ENCODE measurements at regions not wholly inside any gene's neighbourhood (a gene's known extent, or its start where the extent isn't known, plus 50 kb on each side); places are given as distances from the start of the nearest gene placed in this dataset.

DNA sequence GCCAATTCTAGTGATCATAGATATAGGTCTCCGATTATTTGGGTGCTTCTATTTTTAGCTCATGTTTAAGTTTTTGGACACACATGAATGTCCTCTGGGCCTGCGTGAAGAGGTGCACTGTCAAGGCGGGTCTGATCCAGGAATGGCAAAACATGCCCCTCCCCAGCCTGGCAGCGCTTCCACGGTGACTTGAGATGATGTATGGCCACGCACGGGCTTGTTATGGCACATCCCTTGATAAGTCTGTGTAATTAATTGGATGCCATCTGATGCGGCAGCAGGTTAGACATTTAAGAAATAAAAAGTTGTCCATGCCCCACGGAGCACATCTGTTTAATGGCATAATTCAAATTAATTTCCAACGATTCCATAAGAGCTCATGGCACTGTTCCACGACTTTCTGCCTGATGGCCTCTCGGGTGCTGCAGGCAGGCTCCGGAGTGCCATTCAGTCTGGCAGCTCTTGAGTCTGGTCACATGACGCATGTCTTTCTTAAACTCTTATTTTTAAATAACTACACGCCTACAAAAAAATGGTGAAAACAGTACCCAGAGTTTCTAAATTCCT is 151.4 kb downstream of the ACKR3 start:
- DNase-seq: no peak

DNA sequence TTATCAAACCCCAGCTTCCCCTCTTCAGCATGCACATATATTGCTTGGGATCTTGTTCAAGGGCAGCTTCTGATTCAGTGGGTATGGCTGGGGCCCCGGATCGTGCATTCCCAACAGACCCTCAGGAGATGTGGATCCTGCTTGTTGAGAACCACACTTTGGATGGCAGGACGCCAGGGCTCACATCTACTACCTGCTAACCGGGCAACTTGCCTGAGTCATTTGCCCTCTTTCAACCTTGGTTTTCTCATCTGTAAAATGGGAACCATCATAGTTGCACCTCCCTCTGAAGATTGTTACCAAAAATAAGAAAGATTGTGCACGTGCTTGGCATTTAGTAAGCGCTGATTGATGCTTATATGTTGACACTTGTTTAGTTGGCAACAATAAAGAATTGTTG is 154.6 kb downstream of the ACKR3 start:
- DNase-seq: no peak

DNA sequence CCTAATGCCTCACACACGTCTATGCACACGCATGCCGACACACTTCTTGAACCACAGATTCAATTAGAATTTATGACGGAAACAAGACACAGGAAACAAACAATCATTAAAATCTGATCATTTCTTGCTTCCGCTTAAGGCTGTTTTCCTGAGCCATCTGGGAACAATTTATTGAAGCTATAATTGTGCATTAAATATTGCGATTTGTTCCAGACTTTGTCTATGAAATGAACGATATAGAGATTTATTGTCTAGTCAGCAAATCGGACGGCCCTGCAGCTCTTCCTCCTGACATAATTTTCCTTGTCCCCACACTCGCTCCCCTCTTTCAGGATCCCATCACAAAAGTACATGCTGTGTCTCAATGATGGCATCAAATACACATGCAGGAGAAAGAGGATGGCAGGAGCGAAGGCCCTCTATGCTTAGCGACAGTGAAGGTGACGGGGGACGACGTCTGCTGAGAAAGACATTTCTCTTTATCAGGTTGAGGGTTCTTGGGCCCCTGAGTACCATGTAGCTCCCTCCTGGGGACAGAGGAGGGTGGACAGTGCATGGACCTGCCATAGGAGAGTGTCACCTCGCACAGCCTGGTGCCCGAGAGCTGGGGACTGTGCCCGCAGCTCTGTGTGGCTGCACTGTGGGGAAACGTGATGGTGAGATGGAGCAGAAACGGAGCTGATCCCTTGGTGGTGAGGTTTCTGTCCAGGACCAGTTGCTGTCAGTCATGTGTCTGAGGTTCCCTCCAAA is 157.3 kb downstream of the ACKR3 start:
- DNase-seq: no peak

DNA sequence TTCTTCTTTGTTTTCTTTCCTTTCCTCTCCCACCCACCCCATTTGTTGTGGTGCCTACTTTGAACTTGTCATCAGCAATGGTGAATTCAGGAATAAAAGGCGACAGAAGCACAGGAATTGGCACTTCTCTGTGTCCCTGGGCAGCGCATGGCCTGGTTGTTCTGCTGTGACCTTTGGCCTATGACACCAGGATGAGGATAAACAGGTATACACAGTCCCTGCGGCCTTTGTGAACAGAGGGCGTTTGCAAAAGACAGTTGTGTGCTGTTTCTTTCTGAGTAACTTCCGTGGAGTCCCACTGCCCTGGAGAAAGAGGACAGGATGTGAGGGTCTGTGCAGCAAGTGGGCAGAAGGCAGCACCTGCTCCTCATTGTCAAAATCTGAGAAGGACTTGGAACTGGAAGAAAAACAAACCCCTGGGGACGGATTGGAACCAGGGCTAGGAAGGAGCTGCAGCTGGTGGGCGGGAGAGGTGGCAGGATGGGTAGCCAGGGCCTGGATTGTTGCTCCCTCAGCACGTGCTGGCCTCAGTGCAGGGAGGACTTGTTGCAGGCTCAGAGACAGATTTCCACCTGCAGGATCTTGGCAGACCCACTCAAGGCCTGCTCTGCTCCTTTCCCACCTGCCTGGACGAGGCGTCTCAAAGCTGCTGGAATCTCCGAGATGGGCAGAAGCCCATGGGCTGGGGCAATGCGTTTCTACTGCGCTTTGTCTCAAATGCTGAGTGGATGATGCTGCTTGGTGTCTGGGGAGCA is 159.5 kb downstream of the ACKR3 start:
- no peak for DNase-seq

DNA sequence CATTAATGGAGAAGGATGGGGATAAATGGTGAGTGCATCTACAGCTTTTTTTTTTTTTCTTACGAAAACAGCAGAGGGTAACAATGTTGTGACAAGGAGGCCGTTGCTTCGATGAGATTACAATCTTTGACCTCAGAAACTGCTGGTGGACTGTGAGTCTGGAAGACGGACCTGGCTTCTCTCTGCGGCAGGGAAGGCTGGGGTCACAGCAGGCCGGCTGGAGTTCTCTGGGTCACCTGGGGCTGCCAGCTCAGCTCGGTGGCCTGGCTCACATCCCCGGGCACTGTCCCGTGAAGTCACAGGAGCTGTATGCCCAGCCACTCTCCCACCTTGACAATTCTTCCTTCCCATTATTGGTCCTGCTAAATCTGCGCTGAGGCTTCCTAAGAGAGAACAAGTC is 160.8 kb downstream of the ACKR3 start:
- DNase-seq: no peak

DNA sequence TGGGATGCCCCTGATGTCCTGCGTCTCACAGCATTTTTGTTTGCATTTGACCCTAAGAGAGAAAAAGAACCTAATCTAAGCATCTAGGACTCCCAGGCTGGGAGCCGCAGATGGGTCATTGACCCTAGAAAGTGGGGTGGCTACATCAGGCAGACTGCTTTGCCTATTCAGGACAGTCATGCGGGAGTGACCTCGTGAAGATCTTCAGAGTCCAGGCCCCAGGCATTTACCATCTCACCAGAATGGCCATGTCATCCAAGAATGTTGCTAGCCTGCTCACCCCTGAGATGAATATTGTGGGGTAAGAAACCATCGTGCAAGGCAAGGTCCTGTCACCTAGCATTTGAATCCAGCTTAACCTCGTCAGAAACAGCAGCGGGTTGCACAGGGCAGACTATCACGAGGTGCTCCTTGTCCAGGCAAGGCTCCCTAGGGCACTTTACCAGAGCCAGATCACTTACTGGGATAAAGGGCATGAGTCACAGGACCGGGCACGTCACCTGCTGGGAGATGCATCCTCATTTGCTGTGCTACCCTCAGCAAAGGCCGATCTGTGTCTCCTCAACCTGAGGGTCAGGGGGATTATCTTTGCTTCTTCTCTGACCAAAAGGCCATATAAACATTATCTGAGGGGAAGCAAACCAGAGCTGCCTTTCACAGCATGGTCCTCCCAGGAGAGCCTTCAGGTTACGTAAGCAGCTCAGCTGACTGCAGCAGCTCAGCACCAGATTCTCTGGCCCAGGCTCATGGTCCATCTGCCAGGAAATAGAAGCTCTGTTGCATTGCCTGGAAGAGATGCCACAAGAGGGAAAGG is 162.3 kb downstream of the ACKR3 start:
- no peak for DNase-seq

DNA sequence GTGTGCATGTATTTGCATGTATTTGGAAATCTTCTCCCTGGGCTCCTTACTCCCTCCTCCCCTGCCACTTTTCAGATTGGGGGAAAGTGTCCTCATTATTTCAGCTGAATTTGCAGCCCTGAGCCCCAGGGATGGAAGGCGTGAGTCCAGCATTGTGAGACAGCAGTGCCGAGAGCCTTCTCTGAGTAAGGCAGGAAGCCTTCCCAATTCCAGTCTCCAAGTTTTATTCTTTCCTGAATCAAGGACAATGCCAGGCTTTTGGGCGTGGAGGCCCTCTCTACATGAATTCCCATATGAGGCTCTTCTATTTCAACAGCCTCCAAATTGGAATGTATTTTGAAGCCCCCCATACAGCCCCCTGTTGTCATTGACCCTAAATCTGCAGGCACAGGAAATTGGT is 163.5 kb downstream of the ACKR3 start:
- no peak for DNase-seq

DNA sequence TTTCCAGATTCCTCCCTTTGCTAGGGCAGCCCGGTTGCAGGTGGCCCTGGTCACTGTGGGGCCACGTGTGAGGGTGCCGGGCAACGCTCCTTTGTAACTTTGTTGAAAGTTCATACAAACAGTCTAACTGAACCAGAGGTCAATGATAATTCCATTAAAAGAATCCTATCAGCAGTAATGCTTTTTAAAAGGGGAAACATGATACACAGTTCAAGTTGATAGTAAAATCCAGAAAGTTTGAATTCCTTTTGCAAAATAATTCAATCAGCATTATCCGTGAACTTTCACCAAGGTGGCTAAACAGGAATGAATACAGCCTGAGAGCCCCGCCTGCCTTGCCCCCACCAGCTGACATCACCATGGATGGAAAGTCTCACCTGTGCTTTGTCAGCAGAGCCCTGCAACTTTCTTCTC is 166.2 kb downstream of the ACKR3 start:
- DNase-seq: no peak

DNA sequence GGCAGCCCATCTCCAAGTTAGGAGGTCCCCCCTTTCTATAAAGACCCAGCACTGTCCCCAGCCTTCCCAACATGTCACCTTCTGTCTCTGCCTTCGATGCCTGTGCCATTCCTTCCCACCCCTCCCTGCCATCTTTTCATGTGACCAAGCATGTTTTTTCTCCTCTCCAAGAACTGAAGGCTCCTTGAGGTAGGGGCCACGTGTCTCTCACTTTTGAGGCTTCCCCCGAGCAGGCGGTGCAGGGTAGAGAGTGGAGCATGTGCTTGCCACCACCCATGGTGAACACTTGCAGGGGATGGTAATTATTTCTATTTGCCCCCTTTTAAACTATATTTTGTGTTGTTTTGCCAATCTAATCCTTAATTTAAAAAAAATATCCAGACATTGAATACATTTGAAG is 168.4 kb downstream of the ACKR3 start:
- no peak for DNase-seq

DNA sequence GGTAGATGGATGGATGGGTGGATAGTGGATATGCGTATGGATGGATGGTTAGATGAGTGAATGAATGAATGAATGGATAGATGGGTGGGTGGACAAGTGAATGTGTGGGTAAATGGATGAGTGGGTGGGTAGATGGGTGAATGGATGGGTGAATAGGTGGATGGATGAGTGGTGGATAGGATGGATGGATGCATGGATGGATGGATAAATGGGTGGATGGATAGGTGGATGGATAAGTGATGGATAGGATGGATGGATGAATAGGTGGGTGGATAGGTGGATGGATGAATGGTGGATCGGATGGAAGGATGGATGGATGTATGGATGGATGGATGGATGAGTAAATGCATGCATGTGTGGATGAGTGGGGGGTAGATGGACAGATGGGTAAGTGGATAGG is 169.3 kb downstream of the ACKR3 start:
- no peak for DNase-seq

DNA sequence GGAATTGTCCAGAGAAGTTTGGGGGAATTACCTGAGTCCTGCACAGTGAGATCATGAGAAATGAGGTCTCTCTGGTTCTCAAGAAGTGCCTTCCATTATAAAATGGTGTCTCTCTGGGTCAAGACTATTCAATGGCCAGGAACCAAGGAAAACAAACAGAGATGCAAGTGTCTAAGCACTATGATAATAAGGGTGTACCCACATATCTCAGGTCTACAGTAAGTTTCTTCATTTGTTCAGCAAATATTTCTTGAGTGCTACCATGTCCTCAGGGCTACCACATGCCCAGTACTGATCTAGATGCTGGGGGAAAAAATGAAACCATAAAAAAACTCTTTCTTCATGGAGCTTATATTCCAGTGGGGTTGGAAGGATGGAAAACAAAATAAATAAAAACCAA is 170.0 kb downstream of the ACKR3 start:
- no peak for DNase-seq

DNA sequence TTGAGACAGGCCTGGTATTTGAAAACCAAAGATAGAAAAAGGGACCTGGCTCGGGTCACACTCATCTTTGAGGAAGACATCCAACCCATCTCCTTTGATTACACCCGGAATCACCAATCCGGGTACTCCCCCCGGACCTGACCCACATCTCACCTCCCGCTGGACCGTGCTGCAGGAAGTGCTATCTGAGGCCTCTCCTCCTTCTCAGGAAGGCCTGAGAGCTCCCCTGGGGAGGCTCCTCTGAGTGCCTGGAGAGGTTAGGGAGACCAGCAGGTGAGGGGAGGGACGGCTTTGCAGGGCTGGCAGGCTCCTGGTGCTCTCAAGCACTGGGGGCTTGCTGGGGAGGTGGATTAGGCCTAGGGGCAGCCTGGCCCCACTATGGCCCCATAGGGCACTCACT is 170.9 kb downstream of the ACKR3 start:
- no peak for DNase-seq

DNA sequence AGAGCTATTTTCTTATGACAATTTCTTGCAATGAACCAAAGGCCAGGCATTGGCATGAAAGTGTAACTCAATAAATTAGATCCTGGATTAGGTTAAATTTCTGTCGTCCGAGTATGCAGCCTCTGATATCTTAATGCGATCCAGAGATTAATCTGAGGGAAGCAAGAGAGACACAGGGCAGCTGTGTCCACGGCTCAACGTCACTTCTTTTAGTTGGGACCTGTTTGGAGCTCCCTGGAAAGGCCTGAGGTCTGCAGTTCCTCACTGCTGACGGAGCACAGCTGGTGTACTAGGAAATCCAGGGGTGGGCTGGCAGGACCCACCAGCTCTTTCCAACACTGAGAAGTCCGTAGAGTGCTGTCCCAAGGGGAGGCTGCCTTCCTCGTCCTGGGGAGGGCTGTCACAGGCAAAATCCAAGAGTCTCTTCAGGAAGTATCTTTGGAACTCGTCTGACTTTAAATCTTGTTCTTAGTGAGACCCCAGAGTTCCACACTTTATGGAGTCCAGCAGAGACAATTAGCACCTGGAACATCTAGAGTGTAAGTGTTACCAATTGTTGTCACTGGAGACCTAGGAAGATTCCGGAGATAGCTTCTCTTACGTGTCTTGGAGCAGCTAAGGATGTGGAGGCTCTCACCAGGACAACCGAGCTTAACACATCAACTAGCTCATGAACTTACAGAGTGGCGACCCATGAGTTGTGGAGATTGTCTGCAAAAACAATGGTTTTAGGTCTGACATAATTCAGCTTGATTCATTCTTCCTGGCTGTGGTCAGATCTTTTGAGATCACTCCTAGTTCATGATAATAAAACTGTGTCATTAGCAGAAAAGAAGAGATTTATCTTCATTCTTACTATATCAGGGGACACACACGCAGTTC is 173.7 kb downstream of the ACKR3 start:
- DNase-seq: no peak

DNA sequence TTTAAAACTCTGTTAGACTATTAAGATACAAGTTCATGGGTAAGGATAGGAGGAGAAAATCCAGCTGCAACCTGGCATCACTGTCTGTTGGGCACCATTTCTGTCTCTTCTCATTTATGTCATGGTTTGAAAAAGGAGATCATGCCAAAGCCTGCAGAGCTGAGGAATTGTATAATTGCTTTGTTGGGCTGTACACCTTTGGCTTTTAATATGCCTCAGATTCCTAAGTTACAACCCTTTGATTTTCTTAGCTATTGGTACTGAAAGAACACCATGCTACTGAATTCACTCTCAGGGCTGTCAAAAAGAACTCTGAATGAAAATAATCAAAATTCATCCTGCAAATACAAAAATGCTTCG is 174.3 kb downstream of the ACKR3 start:
- no peak for DNase-seq

DNA sequence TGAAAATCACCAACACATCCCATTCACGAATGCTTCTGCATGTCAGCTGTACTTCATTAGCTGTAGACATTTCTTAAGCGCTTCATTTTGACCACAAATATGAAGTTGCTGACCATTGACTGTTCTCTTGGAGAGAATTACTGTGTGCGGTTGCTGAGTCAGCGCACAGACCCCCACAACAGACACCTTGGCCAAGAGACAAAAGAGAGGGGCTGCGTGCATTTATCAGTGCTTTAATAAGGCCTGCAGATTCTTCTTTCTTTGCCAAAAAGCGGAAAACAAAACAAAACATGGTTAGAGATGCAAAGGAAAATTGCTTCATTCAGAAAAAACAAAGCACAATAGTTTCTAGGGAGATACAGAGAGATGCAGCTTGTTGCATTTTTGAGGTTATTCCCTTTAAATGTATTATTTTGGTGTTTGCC is 174.7 kb downstream of the ACKR3 start:
- no peak for DNase-seq

DNA sequence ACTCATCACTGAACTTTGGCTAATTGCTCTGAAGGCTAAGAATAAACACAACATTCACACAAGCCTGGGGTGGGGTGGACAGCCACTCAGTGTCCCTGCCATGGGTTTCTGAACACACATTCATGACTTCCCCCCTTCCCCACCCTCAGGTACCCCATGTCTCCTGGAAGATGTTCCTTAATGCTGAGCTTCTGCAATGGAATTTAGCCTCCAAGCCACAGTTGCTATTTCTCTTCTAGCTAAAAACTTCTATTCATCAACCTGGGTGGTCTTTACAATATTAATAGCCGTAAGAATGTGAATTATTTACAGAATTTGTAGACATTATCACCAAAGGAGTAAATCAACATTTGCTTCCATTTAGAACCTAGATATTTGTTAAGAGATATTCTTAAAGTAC is 175.1 kb downstream of the ACKR3 start:
- no peak for DNase-seq

DNA sequence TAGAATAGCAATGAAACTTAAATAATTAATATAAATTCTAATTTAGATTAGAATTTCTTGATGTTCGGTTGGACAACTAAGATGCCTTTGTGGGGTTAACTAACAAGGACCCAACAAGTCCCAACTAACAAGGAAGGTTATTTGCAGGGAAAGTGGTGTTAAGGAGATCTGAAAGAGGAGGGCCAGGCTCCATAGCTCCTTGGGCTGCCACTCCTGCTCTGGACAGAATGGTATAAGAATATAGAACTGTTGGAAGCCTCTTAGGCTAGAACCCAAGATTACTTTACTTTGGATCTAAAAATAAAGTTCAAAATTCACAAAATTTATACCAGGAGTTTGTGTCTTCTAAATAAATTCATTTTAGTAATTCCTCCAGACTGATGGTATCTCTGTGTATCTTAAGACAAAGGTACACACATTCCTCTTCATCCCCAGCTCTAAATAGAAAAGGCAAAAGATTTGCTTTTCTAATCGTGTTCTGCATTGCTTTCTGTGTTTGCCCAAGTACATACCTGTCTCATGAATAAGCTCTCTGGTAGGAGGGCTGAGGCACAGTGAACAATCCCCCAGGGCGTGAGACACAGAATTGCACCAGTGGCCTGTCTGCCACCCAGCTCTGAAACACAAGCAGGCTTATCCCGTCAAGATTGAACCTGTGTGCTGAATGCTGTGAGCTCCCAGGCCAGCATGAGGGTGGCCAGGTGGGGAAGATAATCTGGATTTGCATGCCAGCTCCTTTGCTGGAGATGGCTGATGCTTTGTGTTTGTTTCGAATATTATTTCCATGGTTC is 176.0 kb downstream of the ACKR3 start:
- DNase-seq: no peak

DNA sequence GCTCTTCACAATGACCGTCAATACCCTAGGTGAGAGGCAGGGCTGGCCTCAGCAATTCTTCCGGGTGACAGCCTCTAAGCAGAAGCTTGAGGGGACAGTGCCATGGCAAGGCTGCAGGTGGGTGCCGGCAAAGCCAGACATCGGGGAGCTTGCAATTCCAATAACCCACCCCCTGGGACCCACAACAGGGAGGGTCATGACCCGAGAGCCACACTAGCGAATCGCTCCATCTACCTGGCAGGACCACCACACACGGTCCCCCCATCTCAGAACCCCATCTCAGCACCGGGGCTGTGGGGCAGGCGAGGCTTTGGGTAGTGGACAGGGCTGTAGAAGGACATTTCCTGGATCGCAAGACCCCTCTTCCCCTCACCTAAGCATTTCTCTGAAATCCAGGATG is 177.2 kb downstream of the ACKR3 start:
- no peak for DNase-seq

DNA sequence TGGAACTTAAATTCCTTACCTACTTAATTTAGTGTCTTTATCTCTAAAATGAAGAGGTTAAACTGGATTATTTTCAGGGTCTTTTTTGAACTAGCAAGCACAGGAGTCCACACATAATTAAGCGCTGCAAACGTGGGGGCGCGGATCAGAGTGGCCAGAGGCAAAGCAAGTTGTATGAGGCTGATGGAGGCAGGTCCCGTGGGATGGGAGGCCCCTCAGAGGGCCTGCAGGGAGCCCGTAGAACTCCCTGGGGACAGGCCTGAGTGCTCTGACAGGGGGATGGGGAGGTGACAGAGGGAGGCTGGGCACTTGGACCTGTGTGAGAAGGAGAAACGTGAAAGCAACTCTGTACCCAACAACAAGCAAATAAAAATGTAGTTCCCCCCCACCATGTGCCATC is 177.8 kb downstream of the ACKR3 start:
- no peak for DNase-seq

DNA sequence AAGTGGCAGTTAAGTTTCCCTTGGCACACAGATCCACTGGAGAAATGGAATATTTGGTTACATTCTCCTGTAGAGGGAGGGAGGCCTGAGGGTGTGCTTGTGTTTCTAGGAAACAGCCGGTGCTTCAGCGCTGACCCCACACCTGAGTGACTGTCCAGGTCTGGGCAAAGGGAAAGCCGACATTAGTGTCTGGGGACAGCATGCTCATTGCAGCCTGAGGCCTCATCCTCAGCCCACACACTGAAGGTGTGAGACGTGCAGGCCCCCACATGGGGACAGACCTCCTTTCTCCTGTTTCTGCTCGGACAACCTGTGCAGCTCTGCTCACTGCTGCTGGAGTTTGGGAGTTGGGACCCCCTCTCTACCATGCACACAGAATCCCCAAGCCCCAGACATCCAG is 178.3 kb downstream of the ACKR3 start:
- DNase-seq: no peak

DNA sequence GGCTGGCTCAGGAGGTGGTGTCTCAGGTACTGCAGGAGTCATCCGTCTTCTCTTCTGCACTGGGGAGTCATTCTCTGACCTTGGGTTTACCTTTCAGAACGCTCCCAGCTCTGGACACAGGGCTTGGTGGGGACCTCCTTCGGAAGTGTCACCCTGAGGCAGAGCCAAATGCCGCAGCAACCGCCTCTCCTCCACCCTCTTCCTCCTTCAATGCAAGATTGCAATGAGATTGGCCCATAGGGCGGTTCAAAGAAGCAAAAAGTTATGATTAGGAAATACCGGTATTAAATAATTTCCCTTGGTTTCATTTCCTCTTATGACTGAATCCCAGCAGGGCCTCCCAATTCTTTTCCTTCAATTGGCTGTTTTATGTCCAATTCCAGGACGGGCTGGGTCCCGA is 178.8 kb downstream of the ACKR3 start:
- no peak for DNase-seq

DNA sequence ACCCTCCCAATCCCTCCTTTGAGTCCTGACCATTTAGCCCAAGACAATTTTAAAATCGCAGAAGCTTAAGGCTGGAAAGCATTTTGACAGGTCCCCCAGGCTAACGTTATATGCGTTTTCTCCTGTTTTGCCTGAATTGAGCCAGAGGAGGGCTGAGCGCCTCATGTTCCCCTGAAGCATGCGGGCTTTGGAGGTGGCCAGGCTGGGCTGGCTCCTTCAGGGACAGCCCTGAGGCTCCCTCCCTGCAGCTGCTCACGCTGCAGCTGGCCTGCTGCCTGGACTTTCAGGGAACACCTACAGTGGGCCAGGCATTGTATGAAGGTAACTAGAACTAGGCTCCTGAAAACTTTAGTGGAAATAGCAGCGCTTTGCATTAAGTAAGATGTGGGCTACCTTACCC is 179.2 kb downstream of the ACKR3 start:
- no peak for DNase-seq

Measured in hematopoietic multipotent progenitor cell treated with erythropoietin and hydrocortisone succinate and interleukin-3 and kit ligand, for 8 days (in vitro differentiated cells).